HUES6 (cell line): ENCODE measurements at regions not wholly inside any gene's neighbourhood (a gene's known extent, or its start where the extent isn't known, plus 50 kb on each side); places are given as distances from the start of the nearest gene placed in this dataset.

Source experiments
- H3K27ac ChIP-seq: 2 replicates; pipeline ENCODE4 v1.7.0; 2013; ENCODE audit warnings: low read depth, mild to moderate bottlenecking, low read length, inconsistent platforms
- H3K27me3 ChIP-seq: 2 replicates; pipeline ENCODE4 v1.6.1; 2013; ENCODE audit warnings: low read length; ENCODE audit not compliant: control insufficient read depth, insufficient read depth
- H3K36me3 ChIP-seq: 2 replicates; pipeline ENCODE4 v1.6.1; 2013; ENCODE audit warnings: low read length; ENCODE audit not compliant: control insufficient read depth, insufficient read depth
- H3K4me1 ChIP-seq: 2 replicates; pipeline ENCODE4 v1.6.1; 2013; ENCODE audit warnings: low read length; ENCODE audit not compliant: control insufficient read depth, insufficient read depth
- H3K4me3 ChIP-seq: 2 replicates; pipeline ENCODE4 v1.5.1; 2013; ENCODE audit warnings: low read depth, low read length
- H3K9ac ChIP-seq: one replicate; pipeline ENCODE4 v1.6.1; 2013; ENCODE audit warnings: mild to moderate bottlenecking, low read length
- H3K9me3 ChIP-seq: 2 replicates; pipeline ENCODE4 v1.6.1; 2013; ENCODE audit warnings: low read depth, low read length; ENCODE audit not compliant: control insufficient read depth, insufficient read depth

DNA sequence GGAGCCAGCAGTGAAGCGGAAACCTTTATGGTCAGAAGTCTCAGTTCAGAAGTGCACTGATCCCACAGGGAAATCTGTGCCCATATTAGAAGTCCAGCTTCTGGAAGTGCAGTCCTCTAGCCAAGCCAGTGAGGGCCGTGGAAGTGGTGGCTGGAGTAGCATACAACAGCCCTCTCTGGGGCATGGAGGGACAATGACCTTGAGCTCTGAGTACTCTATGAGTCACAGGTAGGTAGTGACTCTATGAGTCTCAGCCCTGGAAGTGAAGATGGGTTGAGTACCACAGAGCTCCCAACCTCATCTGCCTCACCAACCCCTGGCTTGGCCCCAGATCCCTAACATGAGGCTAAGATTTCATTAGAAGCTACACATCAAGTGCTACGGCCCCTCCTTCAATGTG lies 205.9 kb upstream of the PPP2R3A start:
- Histone ChIP-seq H3K27ac (no peak overlapping the region), H3K4me1 (no peaks in the 10 kb centered on the region; the same call in 1 of the 2 replicates), H3K9ac (no peak overlapping the region), H3K27me3 (no peaks in the 10 kb centered on the region), H3K9me3 (no peaks in the 10 kb centered on the region), H3K4me3 (no peak overlapping the region), H3K36me3 (no peaks in the 10 kb centered on the region)

DNA sequence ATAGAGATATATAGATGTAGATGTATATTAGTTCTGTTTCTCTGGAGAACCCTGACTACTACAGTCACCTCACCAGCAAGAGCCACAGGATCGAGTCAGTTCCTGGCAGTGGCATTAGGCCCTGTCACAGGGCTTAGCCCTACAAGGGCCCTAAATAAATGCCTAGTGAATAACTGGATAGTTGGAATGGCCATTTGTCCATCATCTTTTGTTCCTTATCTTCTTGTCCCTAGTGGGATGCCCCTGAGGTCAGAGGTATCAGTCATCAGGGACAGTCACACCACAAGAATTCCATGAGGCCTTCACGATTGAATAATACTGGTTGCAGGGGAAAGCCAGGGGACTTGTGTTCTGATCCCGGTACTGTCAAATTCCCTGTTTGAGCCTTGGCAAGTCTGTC lies 204.9 kb upstream of the PPP2R3A start:
- Histone ChIP-seq H3K9ac (no peak overlapping the region), H3K27me3 (no peaks in the 10 kb centered on the region), H3K27ac (no peak overlapping the region), H3K9me3 (peaks cover 5% of the 10 kb centered on the region; the same call in 1 of the 2 replicates), H3K36me3 (no peaks in the 10 kb centered on the region), H3K4me3 (no peak overlapping the region), H3K4me1 (no peaks in the 10 kb centered on the region; the same call in 1 of the 2 replicates)

DNA sequence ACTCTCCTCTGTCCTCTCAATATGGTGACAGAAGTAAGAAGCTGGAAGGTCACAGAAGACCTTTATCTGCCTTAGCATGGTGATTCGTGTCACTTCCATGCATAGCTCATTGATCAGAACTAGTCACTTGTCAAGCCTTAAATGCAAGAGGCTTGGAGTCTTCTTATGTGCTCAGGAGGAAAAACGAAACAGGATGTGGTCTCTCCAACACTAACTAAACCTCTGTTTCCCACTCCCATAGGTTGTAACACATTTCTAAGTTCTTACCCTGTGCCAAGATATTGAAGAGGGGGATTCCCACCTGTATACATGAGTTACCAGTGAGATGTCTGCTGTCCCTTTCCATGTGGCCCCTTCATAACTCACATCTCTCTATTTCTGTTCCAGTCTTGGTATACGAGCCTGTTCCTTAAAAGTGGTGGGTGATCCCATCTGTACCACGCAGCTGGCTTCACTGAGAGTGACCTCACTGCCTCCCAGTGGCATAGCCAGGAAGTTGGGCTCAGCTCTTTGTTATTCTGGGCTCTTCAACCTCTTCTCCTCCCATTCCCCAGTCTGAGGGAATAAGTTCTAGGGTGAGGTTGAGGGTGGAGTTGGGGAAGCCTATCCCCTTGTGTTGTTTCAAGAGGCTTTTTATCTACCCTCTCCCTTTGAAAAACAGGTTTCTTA lies 203.2 kb upstream of the PPP2R3A start:
- Histone ChIP-seq H3K9ac (no peak overlapping the region), H3K27me3 (no peaks in the 10 kb centered on the region), H3K4me1 (no peaks in the 10 kb centered on the region; the same call in 1 of the 2 replicates), H3K4me3 (no peak overlapping the region), H3K27ac (no peak overlapping the region), H3K9me3 (peaks cover 5% of the 10 kb centered on the region; the same call in 1 of the 2 replicates), H3K36me3 (no peaks in the 10 kb centered on the region)

DNA sequence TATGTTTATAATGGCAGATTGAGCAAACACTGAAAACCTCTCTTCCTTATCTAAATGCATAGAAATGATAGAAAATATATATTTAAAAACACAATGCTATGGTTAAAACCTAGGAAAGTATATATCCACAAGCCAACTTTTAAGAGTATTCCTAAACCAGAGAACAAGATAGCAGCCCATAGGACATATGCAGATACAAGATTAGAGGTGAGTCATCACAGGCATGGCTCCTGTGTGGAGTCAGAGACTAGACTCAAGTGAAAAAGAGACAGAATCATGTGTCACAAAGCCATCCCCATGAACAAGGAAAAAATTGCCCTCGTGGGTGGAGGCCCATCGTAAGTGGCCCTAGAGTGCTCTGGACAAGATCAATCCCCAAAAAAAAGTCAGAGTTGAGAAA lies 199.4 kb upstream of the PPP2R3A start:
- no peaks in the 10 kb centered on the region; the same call in 1 of the 2 replicates for H3K4me1 ChIP-seq
- H3K9me3 ChIP-seq, result peaks cover 5% of the 10 kb centered on the region; the same call in 1 of the 2 replicates
- H3K27ac ChIP-seq, result no peak overlapping the region
- H3K36me3 ChIP-seq, result no peaks in the 10 kb centered on the region
- no peak overlapping the region for H3K9ac ChIP-seq
- H3K4me3 ChIP-seq, result no peak overlapping the region
- peaks cover 2% of the 10 kb centered on the region; the same call in 1 of the 2 replicates for H3K27me3 ChIP-seq

DNA sequence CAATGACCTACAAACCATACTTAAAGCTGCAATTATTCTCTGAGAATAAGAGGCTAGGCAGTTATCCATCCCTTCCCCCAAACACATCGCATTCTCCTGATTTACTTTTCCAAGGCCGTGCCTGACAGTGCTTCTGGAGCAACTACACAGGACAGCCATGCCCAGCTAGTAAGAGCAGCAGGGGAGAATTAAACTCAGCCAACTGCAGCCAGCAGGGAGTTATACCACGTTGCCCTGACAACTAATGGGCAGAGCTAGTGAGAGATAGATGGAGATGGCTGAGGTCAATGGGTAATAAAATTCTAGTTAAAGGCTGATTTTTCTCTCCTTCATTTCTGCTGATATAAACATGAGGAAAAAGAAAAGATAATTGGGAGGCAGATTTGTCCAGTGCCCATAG lies 193.8 kb upstream of the PPP2R3A start:
- Histone ChIP-seq H3K27ac (no peak overlapping the region), H3K9ac (no peak overlapping the region), H3K4me1 (no peaks in the 10 kb centered on the region), H3K27me3 (peaks cover 2% of the 10 kb centered on the region; the same call in 1 of the 2 replicates), H3K4me3 (no peak overlapping the region), H3K36me3 (no peaks in the 10 kb centered on the region), H3K9me3 (no peaks in the 10 kb centered on the region)

DNA sequence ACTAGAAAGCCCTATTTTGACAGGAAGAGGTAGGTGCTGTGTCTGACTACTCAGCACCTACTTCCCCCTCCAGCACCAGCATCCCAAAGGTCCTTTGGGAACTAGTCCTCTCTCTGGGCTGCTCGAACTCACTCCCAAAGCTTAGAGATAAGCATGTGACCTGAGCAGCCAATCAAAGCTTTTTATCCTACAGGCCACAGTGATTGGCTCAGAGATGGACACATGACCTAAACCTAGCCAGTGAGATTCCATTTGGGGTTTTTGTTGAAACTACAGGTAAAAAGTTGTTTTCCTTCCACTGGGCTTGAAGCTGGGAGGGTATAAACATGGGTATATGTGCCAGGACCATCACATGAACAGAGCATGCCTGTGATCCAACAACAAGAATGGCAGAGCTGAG lies 186.5 kb upstream of the PPP2R3A start:
- Histone ChIP-seq H3K27ac (no peak overlapping the region), H3K4me1 (no peaks in the 10 kb centered on the region), H3K9ac (no peak overlapping the region), H3K4me3 (no peak overlapping the region), H3K9me3 (no peaks in the 10 kb centered on the region), H3K36me3 (no peaks in the 10 kb centered on the region), H3K27me3 (no peaks in the 10 kb centered on the region)

DNA sequence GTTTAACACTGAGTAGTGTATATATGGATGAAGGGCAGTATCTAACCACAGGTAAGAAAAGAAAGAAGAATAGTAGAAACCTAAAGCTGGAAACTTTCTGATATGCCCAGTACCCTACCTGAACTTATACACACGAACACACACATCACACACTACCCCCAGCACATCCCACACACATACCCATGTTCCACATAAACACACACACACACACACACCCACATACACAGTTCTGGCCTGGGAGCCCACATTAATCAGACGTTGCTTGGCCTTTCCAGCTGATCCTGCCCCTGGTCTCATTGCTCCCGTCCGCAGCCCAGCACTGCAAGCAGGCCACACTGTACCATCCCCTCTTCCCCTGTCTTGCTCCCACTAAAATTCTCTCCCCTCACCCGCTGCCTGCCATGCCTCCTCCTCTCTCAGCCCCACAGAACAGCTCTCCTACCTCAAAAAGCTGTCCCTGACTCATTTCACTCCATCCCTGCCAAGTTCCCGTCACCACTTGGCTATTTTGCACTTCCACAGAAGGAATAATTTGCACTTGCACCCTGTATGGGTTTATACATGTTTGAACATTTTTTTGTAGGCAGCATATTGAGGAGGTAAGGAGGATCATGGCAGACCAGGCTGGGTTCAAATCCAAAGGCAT lies 185.8 kb upstream of the PPP2R3A start:
- Histone ChIP-seq H3K4me1 (no peaks in the 10 kb centered on the region), H3K9me3 (no peaks in the 10 kb centered on the region), H3K4me3 (no peak overlapping the region), H3K36me3 (no peaks in the 10 kb centered on the region), H3K27ac (no peak overlapping the region), H3K9ac (no peak overlapping the region), H3K27me3 (no peaks in the 10 kb centered on the region)

DNA sequence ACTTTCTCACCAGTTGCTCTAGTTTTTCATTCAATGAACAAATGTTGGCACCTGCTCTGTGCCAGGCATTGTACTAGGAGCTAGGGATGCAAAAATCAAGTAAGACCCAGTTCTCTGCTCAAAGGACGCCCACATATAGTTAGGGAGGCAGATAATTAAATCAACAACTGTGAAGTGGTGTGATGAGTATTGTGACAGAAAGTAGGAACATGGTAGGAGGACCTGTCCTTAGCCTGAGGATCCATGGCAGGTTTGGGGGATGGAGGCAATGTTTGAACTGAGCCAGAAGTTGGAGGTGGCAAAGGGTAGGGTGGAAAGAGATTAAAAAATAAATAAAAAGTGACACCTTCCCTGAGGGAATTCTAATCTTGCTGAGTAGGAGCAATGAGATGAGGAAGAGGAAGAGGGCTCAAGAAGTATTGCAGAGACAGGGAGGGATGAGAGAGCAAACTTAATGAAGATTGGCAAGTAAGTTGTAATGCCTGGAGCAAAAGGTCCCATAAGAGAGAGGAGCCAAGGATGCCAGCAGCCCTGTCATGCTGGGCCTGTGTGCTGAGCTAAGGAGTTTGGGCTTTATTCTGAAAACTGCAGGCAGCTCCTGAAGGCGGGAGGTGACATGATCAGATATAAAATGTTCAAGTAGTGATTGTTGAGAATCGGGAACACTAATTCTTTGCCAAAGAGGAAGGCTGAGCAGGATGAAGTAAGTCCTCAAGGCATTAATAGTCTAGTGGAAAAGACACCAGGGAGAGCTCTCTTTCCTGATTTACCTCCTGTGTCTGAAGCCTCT lies 184.3 kb upstream of the PPP2R3A start:
- H3K4me3 ChIP-seq, result no peak overlapping the region
- no peak overlapping the region for H3K9ac ChIP-seq
- no peaks in the 10 kb centered on the region for H3K36me3 ChIP-seq
- no peaks in the 10 kb centered on the region for H3K27me3 ChIP-seq
- no peaks in the 10 kb centered on the region for H3K9me3 ChIP-seq
- no peak overlapping the region for H3K27ac ChIP-seq
- no peaks in the 10 kb centered on the region for H3K4me1 ChIP-seq

DNA sequence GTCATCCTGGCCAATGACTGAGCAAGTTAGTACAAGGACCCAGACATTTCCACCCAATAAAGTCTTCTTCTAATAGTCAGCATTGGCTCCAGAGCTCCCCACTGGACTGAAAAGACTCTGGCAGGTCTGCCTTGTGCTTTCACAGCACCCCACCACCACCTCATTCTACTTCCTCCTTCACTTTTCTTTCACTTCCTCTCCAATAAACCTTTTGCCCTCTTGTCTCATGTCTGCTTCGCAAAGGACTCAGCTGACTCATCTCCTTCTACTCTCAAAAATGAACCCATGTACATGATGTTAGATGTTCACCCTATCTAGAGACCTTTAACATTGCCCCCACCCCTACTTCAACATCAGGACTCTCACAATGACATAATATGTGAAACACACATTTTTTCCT lies 181.0 kb upstream of the PPP2R3A start:
- no peak overlapping the region for H3K27ac ChIP-seq
- no peaks in the 10 kb centered on the region for H3K36me3 ChIP-seq

DNA sequence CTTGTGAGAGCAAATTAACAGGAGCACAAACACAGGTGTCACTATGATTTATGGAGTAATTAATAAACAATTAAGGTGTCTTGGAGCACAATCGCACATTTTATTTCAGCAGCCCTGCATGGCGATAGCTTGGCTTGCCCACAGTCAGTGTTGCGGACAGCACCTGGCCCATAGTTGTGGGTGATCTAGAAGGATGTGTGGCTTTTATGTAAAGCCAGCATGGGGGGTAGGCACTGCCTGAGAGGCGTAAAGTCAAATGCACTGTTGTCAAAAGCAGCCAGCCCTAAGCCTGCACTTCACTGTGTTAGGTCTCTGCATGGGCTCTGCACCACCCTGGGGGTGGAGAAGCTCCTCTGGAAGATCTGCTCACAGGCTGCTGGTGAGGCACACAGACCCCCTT lies 177.4 kb upstream of the PPP2R3A start:
- H3K27ac ChIP-seq, result no peak overlapping the region
- no peak overlapping the region for H3K9ac ChIP-seq
- H3K4me3 ChIP-seq, result no peak overlapping the region
- no peaks in the 10 kb centered on the region for H3K9me3 ChIP-seq
- H3K4me1 ChIP-seq, result no peaks in the 10 kb centered on the region
- no peaks in the 10 kb centered on the region for H3K36me3 ChIP-seq
- H3K27me3 ChIP-seq, result no peaks in the 10 kb centered on the region

More for the DNA sequence above, 181.0 kb upstream of the PPP2R3A start:
- H3K9ac ChIP-seq, result no peak overlapping the region
- H3K9me3 ChIP-seq, result no peaks in the 10 kb centered on the region
- no peak overlapping the region for H3K4me3 ChIP-seq
- no peaks in the 10 kb centered on the region for H3K27me3 ChIP-seq
- no peaks in the 10 kb centered on the region for H3K4me1 ChIP-seq

DNA sequence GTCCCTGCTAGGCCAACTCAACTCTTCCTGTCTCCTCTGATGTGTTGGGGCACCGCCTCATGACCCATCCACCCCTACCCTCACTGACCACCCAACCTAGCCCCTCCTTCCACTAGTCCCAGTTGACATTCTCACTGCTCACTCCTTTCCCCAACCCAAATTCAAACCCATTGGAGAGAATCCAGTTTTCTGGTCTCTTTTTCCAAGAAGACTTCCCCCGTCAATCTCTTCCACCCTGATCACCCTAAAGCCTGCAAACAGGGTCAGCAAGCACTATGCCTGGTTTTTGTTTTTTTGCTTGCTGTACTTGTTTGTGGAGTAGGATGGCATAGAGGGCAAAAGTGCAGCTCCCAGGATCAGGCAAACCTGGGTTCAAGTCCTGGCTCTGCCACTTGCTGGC lies 176.6 kb upstream of the PPP2R3A start:
- no peaks in the 10 kb centered on the region for H3K9me3 ChIP-seq

More for the DNA sequence above, 176.6 kb upstream of the PPP2R3A start:
- Histone ChIP-seq H3K9ac (no peak overlapping the region), H3K27ac (no peak overlapping the region), H3K36me3 (no peaks in the 10 kb centered on the region), H3K4me3 (no peak overlapping the region), H3K4me1 (no peaks in the 10 kb centered on the region), H3K27me3 (no peaks in the 10 kb centered on the region)
